Suppressor macrophage treated with lipopolysaccharide for 4 hours (primary cell): ENCODE measurements at regions not wholly inside any gene's neighbourhood (a gene's known extent, or its start where the extent isn't known, plus 50 kb on each side); places are given as distances from the start of the nearest gene placed in this dataset.

Experiments
- DNase-seq: peaks from one replicate; pipeline ENCODE4 v3.0.0-alpha.2; 2020

DNA sequence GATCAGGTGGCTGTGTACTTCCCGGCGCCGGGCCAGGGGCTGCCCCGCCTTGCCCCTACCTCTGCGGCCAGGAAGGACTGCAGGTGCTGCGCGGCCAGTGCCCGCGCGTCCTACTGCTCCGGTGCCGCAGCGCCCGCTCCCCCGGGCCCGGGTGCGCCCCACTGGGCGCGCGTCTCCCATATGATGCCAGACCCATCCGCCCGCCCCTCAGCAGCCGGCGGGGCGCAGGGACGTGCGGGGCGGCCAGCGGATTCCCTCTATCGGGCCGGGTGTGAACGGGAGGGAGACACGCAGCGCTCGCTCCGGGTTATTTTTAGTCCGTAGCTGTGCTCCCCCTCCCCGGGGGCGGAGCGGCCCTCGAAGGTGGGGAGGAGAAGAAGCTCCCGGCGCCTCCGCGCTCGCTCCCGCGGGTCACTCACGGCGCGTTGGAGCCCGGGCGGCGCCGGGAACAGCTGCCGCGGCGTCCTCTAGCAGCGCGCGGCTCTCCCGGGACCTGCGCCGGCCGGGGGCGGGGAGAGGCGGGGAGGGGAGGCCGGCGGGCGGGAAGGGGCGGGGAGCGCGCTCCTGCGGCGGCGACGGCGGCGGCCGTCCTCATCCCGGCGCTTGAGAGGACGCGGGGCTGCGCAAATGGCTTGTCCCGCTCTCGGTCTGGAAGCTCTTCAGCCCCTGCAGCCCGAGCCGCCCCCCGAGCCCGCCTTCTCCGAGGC, 103.6 kb downstream of the UCHL1 start:
- peak; percentile 34 for DNase-seq

DNA sequence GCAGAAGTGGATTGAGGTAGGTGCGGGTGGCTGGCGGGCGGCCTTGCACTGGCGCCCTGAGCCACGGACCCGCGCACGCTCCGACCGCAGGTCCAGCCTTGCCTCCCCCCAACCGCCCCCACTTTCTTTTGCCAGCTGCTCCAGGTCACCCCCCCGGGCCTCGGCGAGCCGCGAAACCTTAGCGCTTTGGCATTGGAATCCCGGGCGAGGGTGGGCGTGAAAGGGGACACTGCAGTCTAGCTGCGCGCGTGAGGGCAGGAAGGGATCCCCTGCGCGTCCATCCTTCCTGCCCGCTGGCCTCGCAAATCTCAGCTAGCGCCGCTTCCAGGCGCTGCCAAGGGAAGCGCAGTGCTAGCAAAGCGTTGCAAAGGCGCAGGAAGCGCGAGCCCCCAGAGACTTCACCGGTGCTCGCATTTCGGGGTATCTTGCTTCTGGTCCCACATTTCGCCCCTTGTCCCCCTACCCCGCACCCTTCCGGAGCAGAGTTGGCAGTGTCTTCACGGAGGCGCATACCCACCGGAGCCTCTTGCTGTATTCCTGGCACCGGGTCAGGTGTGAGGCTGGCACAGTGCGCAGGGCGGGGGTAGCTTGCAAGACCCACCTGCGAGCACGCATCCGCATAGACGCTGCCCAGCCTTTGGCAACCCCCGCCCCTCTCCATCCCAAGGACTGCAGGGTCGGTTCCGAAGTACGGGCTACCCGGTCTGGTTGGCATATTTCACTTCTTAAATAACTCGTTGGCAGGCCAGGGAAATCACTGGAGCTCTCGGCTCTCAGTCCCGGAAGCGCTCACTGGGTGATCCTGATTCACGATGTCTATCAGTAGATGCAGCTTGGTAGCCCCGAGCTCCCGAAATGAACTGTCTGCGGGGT, 104.4 kb downstream of the UCHL1 start:
- DNase-seq: peak; percentile 30

DNA sequence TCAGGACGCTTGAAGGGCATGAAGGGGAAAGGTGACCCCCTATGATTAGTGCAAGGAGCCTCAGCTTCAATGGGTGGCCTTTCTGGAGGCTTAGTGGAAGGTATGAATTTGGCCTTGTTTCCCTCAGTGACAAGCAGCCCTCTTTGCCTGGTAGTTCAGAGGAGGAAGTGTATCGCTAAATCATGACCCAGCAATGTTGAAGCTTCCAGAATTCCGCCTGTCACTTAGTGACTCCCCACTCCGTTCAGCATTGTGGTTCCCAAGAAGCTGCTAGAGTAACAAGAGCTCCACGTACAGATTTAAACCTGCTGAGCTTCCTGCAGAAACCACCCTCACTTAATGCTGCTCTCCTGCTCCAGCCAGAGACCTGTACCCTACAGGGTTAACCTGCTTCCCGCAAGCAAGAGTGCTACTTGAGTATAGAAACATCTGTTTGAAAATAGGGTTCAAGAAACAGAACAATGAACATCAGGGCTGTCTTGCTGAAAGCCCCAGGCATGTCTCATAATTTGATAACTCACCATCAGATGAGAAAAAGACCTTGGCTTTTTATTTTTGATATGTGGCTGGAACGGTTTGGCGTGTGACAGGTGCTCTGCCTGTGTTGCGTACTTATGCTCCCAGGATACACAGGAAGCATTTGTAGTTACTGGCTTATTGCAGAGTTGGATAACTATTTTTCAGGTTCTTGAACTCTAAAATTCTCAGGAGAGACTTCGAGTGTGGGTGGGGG, 105.2 kb downstream of the UCHL1 start:
- DNase-seq: peak; percentile 12

DNA sequence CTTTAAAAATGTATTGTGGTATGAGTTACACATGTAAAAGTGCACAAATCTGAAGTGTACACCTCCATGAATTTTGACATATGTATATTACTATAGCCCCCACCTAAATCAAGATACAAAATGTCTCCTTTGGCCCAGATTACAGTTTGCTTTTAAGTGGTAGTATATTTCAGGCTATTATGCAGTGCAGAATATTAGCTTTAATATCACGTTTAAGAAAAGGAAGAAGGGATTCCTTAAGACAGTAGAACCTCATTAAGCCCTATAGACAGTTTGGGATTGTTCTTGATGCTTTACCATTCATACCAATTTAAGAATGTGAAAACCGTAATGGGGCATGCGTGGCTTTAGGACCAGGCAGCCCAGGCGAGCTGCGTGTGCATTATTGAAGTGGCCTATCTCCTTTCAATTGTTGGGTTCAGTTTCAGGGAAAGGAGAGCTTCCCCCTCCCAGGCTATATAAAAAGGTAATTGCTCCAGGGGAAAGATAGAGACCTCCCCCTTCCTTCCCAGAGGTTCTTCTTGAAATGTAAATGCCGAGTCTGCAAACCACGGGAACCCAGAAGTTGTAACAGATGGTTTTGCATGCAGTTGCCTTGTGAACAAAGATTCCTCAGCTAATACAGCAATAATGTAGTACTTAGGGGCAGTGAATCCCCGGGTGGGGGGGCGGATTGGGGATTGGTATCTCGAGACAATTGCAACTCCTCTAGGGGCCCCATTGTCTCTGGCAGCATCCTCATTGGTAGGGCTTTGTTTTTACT, 106.1 kb downstream of the UCHL1 start:
- DNase-seq: no peak

DNA sequence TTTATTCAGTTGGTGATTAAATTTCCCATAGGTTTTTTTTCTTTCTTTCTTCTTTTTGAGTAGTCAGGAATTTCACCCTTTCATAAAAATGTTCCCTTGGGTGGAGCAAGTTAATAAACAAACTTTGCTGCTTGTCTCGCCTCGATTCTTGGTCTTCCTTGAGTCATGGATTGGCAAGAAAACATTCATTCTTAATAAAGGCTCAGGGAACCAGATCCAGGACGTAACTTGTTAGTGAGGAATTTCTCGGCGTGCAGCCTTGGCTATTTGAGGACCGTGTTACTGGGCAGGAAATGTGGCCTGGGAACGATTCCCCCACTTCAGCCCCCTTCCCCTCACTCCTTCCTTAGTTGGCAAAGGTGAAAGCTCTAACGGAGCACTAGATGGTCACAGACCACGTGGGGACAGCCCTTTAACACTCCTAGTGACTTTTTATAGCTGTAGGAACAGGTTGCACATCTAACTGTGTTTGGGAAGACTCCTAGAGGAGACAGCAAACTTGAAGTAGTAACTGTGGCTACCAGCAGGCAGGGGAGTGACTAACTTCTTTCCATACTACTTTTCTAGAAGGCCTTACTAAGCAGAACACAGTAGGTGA, 106.8 kb downstream of the UCHL1 start:
- DNase-seq: no peak

DNA sequence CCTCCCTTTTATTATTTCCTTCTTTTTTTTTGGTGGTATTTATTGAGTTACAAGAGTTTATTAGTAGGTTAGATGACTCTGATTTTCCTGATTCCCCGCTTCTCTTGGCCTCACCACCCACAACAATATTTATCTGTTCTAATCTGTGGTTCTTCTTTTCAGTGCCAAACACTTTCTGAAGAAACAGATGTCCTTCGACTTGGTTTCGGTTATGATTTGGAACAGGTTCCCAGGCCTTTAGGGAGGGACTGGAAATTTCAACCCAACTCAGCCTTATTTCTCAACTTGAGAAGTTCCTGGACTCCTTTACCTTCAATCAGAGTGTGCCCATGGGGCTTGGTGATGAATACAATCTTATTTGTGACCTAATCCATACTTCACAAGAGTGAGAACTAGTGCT, 108.1 kb downstream of the UCHL1 start:
- no peak for DNase-seq

DNA sequence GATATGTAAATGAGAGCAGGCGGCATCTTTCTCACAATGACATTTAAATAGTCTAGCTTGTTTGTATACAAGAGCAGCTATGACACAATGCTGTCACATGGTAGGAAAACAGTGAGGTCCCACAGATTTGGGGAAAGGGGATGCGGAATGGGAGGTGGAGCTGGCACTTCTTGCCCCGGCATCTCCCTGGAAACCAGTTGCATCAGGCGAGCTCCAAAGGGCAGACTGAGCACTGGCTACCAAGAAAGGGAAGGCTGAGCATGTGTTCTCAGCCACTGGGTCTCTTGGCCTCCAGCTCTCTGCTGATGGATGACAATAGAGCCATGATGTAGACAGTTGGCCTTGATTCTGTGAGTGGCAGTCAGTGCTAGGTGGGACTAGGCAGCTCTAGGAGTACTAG, 109.0 kb downstream of the UCHL1 start:
- DNase-seq: no peak

DNA sequence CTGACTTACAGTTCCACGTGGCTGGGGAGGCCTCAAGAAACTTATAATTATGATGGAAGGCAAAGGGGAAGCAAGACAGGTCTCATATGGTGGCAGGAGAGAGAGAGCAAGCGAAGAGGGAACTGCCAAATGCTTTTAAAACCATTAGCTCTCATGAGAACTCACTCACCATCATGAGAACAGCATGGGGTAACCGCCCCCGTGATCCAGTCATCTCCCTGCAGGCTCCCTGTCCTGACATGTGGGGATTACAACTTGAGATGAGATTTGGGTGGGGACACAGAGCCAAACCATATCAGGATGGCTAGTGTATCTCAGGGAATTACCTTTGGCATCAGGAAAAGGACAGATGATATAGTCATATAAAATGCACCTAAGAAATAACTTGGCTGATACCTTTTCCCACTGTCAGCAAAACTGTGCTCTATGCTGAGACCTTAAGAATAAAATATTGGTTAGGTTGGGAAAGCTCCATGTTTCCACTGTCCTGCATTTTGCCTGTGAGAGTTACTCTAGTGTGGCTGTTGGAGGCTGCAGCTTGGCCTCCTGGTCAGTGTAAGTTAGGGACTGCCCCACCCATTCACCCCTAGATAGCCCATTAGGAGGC, 110.3 kb downstream of the UCHL1 start:
- no peak for DNase-seq

DNA sequence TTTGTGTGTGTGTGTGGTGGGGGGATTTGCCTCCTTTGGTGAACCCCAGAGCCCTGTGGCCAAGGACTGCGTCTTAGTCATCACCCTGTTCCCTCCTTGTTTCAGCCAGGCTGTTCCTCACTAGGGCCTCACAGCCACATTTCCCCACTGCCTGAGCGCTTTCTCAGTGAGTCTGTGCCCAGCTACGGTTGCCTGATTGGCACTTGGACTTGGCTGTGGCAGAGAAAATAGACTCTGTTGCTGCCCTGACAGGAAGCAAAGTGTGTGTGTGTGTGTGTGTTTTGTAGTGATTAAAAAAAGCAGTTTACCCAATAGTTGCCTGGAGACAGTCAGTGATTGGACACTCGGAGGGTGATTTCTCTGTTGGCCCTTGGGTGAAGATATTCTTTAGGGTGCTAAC, 113.0 kb downstream of the UCHL1 start:
- no peak for DNase-seq

DNA sequence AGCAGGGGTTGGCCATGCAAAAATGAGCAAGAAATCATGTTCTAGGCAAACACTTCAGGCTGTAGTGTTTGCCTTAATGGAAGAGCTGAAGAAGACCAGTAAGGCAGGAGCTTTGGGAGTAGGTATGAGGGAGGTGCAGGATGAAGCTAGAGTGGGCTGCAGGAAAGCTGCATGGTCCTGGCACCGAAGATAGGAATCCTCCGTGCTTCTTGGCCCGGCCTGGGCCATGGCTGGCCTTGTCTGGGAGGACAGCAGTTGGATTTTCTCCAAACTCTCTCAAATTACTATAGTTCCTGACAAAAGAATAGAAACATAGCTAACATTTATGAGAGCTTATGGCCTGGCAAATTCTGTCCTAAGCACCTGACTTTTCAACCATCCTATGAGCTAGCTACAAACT, 116.5 kb downstream of the UCHL1 start:
- DNase-seq: no peak

DNA sequence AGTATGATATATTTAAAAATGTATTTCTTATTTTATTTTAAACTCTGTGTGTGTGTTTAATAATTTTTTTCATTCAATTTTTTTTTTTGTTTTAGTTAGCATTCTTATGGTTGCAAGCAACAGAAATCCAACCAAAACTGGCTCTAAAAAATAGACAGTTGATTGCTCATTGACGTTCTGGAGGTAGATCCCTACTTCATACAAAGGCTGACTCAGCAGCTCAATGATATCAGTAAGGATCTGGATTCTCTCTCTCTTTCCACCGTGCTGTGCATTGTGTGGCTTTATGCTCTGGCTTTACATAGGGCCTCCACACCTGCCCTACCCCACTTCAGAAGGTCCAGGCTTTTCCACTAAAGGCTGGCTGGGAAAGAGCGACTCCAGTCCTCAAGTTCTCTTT, 117.8 kb downstream of the UCHL1 start:
- no peak for DNase-seq

DNA sequence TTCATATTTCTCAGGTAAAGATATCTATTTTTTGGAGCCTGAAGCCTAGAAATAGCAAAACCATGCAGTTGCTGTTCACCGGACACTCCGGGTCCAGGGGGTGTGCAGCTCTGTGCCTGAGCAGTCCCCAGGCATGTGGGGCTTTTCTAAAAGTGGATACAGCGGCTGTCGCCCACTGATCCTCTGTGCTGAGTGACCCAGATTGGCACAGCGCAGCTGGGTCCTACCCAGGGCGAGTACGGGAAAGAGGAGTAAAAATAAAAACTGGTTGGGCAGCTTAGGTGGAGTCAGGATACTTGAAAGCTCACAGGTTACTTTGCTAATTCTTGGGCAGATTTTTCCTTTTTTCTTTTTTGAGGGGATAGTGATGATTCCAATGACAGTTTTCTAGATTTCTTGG, 118.8 kb downstream of the UCHL1 start:
- no peak for DNase-seq

DNA sequence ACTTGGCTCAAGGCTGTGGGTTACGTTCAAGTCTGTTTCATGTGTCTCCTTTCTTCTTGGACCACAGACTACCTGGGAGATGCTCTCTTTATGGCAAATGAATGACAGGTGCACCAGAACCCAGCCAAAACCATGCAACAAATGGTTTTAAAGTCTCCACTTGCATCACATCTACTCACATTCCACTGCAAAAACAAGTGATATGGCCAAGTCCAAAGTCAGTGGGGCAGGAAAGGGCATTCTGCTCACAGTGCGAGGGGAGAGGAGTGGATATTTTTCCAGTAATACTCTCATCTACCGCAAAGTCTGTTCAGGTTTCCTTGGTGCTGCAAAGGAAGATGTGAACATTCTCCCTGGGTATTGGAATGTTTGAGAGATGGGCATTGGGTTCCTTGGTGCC, 120.5 kb downstream of the UCHL1 start:
- DNase-seq: no peak

DNA sequence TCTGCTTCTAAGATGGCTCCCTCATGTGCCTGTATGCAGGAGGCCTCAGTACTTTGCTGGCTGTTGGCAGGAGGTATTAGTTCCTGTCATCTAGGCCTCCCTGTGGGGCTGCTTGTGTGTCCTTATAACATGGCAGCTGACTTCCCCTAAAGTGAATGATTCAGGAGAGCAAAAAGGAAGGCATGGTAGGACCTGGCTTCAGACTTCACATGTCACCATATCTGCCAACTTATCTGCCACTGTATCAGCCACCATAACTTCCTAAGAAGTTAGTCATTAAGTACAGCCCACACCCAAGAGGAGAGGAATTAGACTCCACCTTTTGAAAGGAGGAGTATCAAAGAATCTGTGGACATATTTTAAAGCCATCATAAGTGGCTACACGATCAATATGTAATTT, 122.5 kb downstream of the UCHL1 start:
- DNase-seq: no peak

DNA sequence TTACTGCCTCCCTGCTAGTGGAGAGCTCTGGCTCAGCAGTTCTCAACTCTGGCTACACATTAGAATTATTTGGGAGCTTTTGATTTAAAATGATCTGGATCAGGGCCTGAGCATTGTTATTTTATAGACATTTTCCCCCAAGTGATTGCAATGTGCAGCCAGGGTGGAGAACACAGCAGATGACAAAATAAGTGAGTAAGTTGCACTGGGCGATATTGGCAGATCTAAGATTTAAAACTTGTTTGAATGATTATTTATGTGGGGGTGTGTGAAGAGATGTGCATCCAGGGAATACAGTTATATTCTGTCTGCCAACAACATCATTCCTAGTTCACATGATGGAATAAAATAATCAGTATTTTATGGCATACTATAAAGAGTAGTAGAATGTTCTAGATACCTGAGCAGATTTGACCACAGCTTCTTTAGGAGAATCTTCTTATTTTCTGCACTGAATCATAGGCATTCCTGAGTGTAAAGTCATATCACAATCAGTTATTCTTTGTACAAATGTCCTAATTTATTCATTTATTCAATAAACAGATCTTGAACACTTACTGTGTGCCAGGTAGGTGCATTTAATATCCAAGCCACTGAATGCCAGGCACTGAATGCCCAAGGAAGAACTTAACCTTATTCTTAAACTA, 123.9 kb downstream of the UCHL1 start:
- DNase-seq: no peak

DNA sequence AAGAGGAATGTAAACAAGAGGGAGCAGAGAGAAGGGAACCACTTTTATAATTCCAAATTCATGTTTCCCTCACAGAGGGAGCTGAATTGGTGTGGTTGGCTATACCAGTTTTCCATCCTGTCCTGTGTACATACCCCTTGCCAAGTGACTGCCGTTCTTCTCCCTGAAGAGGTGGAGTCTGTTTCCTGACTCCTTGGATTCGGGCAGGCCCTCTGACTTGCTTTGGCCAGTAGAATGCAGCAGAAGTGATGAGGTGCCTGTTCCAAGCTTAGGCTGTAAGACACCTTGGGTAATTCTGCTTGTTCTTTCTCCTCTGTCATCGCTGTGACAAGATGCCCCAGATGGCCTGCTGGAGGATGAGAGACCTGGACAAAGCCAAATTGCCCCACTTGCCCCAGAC, 124.7 kb downstream of the UCHL1 start:
- no peak for DNase-seq

DNA sequence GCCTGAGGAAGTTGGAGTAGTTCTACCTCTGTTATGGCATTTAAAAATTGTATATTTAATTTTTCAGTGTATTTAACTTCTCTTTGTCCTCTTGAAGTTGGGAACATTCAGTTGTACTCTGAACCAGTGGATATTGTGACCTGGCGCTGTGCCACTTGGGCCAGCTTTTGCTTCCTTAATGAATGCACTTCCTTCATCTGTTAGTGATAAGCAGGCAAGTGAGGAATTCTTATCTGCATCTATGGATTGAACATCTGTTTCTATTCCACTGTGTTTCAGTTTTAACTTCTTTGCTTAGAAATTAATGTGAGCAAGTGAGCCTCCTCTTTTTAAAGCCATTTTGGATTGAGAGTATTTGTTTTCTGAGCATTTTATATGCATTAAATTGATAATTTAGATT, 128.3 kb downstream of the UCHL1 start:
- no peak for DNase-seq

DNA sequence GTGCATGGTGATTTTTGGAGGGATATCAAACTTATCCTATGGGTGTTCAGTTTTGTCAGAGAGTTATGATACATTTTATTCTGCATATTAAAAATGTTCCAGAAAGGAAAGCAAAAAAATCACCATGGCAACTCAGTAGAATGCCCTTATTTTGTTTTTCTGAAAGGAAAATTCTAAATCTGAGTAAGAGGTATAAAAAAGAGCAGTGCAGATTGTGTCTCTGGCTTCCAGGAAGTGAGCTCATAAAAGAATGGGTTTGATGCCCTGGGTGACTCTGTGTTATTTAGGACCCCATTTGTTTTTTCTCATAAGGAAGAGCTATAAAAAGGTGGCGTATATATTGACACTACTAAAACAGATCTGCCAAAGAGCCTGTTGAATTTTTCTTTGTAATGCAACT, 128.8 kb downstream of the UCHL1 start:
- no peak for DNase-seq

DNA sequence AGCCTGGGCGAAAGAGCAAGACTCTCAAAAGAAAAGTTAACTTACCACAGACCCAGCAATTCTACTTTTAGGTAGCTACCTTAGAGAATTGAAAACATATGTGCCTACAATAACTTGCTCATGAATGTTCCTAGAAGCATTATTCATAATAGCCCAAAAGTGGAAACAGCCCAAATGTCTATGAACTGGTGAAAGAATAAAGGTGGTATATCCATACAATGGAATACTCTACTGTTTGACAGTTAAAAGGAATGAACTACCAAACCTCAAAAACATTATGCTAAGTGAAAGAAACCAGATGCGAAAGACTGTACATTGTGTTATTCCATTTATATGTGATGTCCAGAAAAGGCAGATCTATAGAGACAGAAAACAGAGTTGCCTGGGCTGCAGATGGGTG, 131.4 kb downstream of the UCHL1 start:
- DNase-seq: no peak

DNA sequence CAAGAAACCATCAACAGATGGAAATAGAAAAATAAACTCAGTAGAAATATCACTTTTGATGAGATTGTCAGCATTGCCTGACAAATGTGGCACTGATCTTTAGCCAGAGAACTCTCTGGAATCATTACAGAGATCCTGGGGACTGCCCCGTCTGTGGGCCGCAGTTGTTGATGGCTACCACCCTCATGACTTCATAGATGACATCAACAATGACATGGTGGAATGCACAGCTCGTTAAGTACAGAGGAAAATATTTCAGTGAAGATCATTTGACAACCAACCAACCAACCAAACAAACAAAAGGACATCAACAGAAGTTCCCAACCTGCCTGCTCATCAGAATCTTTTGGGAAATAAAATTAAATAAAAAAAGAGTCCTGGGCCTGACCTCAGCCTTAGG, 132.6 kb downstream of the UCHL1 start:
- DNase-seq: no peak

DNA sequence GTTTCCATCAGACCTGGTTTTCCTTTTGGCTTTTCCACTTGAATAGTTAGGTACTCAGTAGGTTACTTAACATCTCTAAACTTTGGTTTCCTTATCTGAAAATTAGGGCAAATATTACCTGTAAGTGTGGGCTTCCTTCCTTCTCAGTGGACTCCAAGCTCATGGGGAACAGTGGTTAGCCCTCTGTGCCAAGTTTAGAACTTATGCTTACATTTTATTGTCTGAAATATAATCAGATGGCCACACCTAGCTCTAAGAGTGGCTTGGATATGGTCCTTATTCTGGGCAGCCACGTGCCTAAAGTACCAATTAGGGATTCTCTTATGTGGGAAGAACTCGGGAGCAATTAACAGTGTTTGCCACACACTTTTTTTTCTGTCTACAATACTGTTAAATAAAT, 133.9 kb downstream of the UCHL1 start:
- DNase-seq: no peak

DNA sequence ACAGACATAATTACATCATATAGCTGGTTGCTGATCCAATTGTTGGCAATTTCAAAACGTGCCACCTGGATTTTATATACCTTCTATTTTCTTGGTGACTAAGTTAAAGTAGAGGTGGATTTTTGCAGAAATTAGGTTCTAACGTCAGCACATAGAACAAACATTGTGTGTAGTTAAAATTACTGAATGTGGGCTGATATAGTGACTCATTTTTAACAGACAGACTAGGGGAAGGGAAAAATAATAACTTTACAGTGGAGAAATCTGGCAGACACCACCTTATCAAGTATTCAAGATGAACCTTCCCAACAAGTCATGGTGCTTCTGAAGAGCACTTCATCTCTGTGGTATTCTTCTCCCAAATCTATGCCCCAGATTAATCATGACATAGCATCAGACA, 134.5 kb downstream of the UCHL1 start:
- no peak for DNase-seq
